Activated naive CD8-positive, alpha-beta T cell treated with anti-CD3 and anti-CD28 coated beads for 36 hours (primary cell): ENCODE measurements at regions not wholly inside any gene's neighbourhood (a gene's known extent, or its start where the extent isn't known, plus 50 kb on each side); places are given as distances from the start of the nearest gene placed in this dataset.
A peak's percentile ranks its signal among the peaks of the same experiment; 100 is the strongest.
"Not testable (repeated sequence)": the region's sequence is repeated elsewhere in the genome, so short reads cannot be mapped to it uniquely, and the experiment has no call there.

Experiments used
- DNase-seq: peaks from one replicate; pipeline ENCODE4 v3.0.0; 2021
- H3K27ac Mint-ChIP-seq: one replicate; pipeline ENCODE4 v1.8.0; 2022; ENCODE audit warnings: mild to moderate bottlenecking, moderate library complexity, mixed read lengths
- H3K27me3 Mint-ChIP-seq: one replicate; pipeline ENCODE4 v1.8.0; 2022; ENCODE audit warnings: mild to moderate bottlenecking, mixed read lengths
- H3K36me3 Mint-ChIP-seq: one replicate; pipeline ENCODE4 v1.8.0; 2021; ENCODE audit warnings: mild to moderate bottlenecking, mixed read lengths
- H3K4me1 Mint-ChIP-seq: one replicate; pipeline ENCODE4 v1.8.0; 2021; ENCODE audit warnings: mixed read lengths
- H3K4me3 Mint-ChIP-seq: one replicate; pipeline ENCODE4 v1.8.0; 2022; ENCODE audit warnings: mild to moderate bottlenecking, moderate library complexity, mixed read lengths
- H3K9me3 Mint-ChIP-seq: one replicate; pipeline ENCODE4 v1.8.0; 2022; ENCODE audit warnings: mixed read lengths

DNA sequence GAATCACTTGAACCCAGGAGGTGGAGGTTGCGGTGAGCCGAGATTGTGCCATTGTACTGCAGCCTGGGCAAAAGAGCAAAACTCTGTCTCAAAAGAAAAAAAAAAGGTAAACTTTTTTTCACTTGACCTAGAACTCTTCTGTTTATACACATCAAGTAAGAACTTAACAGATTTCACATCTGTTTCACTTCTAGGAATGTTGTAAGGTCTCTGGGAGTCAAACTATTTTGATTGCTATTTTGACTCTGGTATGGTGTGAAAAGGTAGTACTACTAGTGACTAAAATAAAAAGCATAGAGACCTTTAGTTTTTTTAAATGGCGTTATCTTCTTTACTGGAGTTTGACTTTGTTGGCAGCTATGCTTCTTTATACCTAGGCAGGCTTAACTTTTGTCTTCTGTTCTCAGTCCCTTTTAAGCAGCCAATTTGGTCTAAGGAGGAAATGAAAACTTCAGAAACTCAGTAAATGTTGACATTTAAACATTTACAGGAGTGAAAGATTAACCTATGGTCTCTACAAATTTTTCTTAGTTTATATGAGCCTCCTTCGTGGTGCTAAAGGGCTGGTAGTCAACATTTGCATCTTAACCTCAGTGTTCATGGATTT lies 84.7 kb downstream of the METTL2B start:
- not testable (repeated sequence) for DNase-seq, H3K27me3 Mint-ChIP-seq, H3K4me3 Mint-ChIP-seq, H3K9me3 Mint-ChIP-seq, H3K36me3 Mint-ChIP-seq
- peak overlapping the region; percentile 58 for H3K27ac Mint-ChIP-seq
- peaks cover 18% of the 10 kb centered on the region for H3K4me1 Mint-ChIP-seq

DNA sequence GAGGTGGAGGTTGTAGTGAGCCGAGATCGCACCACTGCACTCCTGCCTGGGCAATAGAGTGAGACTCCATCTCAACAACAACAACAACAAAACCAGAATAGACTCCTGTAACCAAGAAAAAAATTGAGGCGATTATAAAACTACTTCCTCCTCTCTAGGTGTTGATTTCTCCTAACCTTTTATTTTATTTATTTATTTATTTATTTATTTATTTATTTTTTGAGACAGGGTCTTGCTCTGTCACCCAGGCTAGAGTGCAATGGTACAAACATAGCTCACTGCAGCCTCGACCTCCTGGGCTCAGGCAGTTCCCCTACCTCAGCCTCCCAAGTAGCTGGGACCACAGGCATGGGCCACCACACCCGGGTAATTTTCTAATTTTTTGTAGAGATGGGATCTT lies 86.2 kb downstream of the METTL2B start:
- not testable (repeated sequence) for H3K27me3 Mint-ChIP-seq, H3K27ac Mint-ChIP-seq, H3K4me3 Mint-ChIP-seq, H3K9me3 Mint-ChIP-seq, DNase-seq, H3K36me3 Mint-ChIP-seq
- peaks cover 18% of the 10 kb centered on the region for H3K4me1 Mint-ChIP-seq

DNA sequence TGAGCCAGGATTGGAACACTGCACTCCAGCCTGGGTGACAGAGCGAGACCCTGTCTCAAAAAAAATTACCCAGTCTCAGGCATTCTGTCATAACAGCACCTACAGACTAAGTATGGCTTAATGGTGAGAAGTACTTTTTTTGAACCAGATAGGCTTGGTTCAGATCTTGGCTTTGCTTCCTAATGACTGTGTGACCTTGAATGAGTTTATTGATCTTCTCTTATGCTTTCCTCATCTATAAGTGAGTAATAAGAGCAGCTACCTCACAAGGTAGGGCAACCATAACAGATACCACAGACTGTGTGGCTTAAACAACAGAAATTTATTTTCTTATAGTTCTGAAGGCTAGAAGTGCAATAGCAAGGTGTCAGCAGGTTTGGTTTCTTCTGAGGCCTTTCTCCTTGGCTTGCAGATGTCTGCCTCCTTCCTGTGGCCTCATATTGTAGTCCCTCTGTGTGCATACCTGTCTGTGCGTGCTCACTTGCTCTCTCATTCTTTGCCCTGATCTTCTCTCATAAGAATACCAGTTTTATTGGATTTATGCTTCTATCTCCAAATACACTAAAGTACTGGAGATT lies 87.7 kb downstream of the METTL2B start:
- not testable (repeated sequence) for H3K27me3 Mint-ChIP-seq, H3K9me3 Mint-ChIP-seq, H3K27ac Mint-ChIP-seq, H3K4me3 Mint-ChIP-seq, DNase-seq
- Mint-ChIP-seq H3K36me3 (peaks cover 14% of the 10 kb centered on the region), H3K4me1 (peaks cover 22% of the 10 kb centered on the region)

DNA sequence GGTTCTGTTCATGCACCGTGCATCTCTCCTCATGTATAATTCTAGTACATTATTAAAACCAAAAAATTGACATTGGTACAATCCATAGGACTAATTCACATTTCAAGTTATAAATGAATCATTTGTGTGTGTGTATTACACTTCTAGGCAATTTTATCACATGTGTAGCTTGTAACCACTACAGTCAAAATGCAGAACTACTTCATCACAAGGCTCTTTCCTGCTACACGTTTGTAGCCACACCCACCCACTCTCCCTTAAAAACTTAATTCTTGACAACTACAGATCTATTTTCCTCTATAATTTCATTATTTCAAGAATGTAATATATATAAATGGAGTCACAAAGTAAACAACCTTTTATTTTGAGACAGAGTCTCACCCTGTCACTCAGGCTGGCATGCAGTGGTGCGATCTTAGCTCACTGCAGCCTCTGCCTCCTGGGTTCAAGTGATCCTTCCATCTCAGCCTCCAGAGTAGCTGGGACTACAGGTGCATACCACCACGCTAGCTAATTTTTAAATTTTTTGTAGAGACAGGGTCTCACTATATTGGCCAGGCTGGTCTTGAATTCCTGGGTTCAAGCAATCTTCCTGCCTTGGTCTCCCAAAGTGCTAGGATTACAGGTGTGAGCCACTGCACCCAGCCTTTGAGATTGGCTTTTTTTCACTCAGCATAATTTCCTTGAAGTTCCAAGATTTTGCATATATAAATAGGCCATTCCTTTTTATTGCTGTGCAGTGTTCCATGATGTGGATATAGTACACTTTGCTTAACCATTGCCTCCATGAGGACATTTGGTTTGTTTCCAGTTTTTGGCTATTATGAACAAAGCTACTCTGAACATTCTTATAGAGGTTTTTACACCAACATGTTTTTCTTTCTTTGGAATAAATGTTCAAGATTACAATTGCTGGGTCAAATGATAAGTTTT lies 88.7 kb downstream of the METTL2B start:
- not testable (repeated sequence) for H3K9me3 Mint-ChIP-seq, H3K4me3 Mint-ChIP-seq, H3K27me3 Mint-ChIP-seq, H3K27ac Mint-ChIP-seq, DNase-seq
- peaks cover 20% of the 10 kb centered on the region for H3K4me1 Mint-ChIP-seq
- peaks cover 16% of the 10 kb centered on the region for H3K36me3 Mint-ChIP-seq

DNA sequence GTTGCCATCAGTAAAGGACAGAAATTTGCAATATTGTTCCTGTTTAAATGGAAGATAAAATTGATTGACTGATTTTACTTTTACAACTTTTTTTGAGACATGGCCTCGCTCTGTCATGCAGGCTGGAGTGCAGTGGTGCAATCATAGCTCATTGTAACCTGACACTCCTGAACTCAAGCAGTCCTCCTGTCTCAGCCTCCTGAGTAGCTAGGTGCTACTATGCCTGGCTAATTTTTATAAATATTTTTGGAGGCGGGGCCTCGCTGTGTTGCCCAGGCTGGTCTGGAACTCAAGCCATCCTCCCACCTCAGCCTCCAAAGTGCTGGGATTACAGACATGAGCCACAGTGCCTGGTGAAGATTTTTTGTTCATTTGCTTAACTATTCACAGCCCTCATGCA lies 96.8 kb upstream of the GARIN1A start:
- H3K27me3 Mint-ChIP-seq, H3K4me1 Mint-ChIP-seq, H3K36me3 Mint-ChIP-seq, H3K9me3 Mint-ChIP-seq, H3K4me3 Mint-ChIP-seq, H3K27ac Mint-ChIP-seq, DNase-seq: not testable (repeated sequence)

DNA sequence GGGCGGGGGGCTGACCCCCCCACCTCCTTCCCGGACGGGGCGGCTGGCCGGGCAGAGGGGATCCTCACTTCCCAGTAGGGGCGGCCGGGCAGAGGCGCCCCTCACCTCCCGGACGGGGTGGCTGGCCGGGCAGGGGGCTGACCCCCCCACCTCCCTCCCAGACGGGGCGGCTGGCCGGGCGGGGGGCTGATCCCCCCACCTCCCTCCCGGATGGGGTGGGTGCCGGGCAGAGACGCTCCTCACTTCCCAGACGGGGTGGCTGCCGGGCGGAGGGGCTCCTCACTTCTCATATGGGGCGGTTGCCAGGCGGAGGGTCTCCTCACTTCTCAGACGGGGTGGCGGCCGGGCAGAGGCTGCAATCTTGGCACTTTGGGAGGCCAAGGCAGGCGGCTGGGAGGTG lies 95.1 kb upstream of the GARIN1A start:
- not testable (repeated sequence) for H3K4me3 Mint-ChIP-seq, DNase-seq, H3K27ac Mint-ChIP-seq, H3K9me3 Mint-ChIP-seq, H3K27me3 Mint-ChIP-seq, H3K4me1 Mint-ChIP-seq, H3K36me3 Mint-ChIP-seq

DNA sequence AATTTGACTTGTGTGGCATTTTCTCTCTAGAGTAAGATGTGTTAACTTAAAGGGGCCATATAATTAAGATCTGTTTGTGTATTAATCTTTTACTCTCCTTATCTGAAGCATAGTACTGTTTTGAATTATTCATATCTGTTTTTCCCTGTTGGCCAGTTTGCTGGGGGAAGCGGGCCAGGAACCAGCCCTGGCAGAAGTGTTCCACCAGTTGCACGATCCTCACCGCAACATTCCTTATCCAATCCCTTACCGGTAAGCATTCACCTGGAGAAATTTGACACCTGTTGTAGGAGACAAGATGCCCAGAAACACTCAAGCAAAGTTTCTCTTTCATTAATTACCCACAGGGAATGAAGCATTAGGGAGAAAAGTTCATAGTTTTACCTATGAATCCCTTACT lies 92.2 kb upstream of the GARIN1A start:
- not testable (repeated sequence) for H3K36me3 Mint-ChIP-seq

DNA sequence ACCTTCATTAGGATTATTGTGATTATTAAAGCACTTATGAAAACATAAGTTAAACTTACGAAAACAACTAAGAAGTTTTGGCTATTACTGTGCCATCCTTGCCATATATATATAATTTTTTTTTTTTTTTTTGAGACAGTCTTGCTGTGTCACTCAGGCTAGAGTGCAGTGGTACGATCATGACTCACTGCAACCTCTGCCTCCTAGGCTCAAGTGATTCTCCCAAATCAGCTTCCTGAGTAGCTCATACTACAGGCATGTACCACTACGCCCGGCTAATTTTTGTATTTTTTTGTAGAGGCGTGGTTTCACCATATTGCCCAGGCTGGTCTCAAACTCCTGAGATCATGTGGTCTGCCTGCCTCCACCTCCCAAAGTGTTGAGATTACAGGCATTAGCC lies 91.0 kb upstream of the GARIN1A start:
- H3K27me3 Mint-ChIP-seq, H3K9me3 Mint-ChIP-seq, DNase-seq, H3K36me3 Mint-ChIP-seq, H3K4me3 Mint-ChIP-seq, H3K4me1 Mint-ChIP-seq, H3K27ac Mint-ChIP-seq: not testable (repeated sequence)

More for the DNA sequence above, 92.2 kb upstream of the GARIN1A start:
- H3K27ac Mint-ChIP-seq, DNase-seq, H3K9me3 Mint-ChIP-seq, H3K4me3 Mint-ChIP-seq, H3K4me1 Mint-ChIP-seq, H3K27me3 Mint-ChIP-seq: not testable (repeated sequence)

DNA sequence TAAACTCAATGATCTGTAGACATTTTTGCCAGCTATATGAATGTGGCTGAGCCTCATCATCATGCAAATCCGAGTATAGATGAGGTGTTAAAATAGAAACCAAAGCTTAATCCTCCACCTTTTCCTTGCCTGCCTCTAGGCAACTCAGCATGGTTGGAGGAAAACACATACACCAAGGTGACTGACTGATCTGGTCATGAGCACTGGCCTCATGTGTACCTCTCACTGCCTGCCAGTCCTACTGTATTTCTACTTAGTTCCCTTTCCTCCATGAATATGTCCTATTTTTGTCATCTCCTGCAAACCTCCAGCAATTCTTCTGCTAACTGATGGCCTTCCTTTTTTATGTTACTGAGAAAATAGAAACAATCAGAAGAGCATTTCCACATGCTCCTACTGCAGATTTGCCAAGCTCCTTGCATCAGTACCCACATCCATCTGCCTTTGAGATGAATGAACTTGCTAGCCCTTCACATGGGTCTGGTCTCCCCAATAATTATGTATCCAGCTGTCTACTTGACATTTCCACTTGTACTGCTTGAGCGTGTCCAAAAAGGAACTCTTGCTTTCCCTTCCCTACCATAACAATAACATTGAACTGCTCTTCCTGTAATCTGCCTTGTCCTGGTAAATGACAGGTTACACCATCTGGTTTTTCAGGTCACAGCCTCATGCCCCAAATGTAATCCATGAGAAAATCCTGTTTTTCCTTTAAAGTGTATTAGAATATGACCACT lies 90.1 kb upstream of the GARIN1A start:
- not testable (repeated sequence) for H3K9me3 Mint-ChIP-seq, DNase-seq, H3K4me3 Mint-ChIP-seq, H3K36me3 Mint-ChIP-seq, H3K27ac Mint-ChIP-seq, H3K27me3 Mint-ChIP-seq, H3K4me1 Mint-ChIP-seq

DNA sequence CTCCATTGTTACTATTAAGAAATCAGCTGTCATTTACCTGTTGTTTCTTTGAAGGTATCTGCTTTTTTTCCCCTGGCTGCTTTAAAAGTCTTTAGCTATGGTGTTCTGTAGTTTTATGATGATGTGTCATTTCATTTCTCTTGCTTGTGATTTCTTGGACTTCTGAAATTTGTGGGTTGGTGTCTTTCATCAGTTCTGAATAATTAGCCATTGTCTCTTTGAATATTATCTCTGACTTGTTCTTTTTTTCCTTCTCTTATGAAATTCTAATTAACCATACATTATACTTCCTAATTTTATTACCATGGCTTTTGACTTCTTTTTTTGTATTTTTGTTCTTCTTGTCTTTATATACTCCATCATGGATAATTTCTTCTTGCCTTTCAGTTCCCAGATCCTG lies 85.4 kb upstream of the GARIN1A start:
- not testable (repeated sequence) for H3K27me3 Mint-ChIP-seq, H3K27ac Mint-ChIP-seq, H3K4me3 Mint-ChIP-seq, H3K9me3 Mint-ChIP-seq, H3K4me1 Mint-ChIP-seq, DNase-seq, H3K36me3 Mint-ChIP-seq

DNA sequence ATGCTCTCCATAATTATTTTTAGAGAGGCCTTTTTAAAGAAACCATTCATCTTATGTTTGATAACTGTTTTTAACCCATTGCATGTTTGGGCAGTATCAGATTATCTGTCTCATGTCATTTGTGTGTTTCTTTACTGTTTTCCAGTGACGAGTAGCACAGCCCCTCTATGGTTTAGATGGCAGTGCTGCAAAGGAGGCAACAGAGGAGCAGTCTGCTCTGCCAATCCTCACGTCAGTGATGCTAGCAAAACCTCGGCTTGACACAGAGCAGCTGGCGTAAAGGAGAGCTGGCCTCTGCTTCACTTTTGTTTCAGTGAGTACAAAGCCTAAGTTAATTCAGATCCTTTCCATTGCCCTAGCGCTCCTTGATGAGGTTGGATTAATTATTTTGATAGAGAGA lies 80.4 kb upstream of the GARIN1A start:
- peaks cover 6% of the 10 kb centered on the region for H3K4me1 Mint-ChIP-seq
- H3K27me3 Mint-ChIP-seq = no peaks in the 10 kb centered on the region
- H3K27ac Mint-ChIP-seq = no peak overlapping the region
- no peak overlapping the region for H3K4me3 Mint-ChIP-seq
- DNase-seq = no peak
- H3K9me3 Mint-ChIP-seq = no peaks in the 10 kb centered on the region
- H3K36me3 Mint-ChIP-seq = peaks cover 2% of the 10 kb centered on the region

DNA sequence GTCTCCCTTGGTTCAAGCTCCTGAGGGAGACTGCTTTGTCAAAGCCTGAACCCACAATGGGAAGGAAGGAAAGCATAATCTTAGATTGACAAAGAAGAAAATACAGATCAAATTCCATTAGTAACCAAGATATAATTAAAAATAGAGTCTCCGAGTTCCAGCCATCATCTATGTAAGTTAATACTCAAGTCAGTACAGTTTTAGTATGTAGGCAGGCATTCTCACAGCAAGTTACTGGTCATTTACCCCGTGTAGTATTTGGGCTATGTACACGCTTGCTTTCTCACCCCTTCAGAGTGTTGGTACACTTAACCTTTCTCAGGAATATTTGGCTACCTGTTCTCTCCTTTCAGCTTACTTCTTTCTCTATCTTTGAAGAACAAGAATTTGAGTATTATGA lies 79.9 kb upstream of the GARIN1A start:
- not testable (repeated sequence) for H3K9me3 Mint-ChIP-seq, H3K27ac Mint-ChIP-seq, H3K36me3 Mint-ChIP-seq, DNase-seq, H3K4me1 Mint-ChIP-seq, H3K27me3 Mint-ChIP-seq, H3K4me3 Mint-ChIP-seq

DNA sequence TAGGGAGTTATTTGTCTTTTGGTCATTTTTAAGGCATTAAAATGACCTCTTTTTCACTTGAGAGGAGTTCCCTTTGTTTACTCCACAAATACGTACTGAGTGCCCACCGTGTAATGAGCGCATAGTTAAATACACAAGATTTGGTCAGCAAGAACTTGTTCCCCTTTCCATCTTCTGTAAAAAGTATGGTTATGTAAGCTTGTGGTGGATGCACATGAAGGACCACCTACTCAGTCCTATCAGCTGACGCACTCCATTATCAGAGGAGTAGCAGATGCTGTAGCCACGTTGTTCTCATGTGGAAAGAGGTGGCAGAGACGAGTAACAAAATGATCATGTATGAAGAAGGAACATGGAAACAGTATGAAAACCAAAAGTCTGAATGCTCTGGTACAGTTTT lies 78.0 kb upstream of the GARIN1A start:
- DNase-seq, H3K27ac Mint-ChIP-seq, H3K36me3 Mint-ChIP-seq, H3K4me3 Mint-ChIP-seq, H3K9me3 Mint-ChIP-seq, H3K4me1 Mint-ChIP-seq, H3K27me3 Mint-ChIP-seq: not testable (repeated sequence)

DNA sequence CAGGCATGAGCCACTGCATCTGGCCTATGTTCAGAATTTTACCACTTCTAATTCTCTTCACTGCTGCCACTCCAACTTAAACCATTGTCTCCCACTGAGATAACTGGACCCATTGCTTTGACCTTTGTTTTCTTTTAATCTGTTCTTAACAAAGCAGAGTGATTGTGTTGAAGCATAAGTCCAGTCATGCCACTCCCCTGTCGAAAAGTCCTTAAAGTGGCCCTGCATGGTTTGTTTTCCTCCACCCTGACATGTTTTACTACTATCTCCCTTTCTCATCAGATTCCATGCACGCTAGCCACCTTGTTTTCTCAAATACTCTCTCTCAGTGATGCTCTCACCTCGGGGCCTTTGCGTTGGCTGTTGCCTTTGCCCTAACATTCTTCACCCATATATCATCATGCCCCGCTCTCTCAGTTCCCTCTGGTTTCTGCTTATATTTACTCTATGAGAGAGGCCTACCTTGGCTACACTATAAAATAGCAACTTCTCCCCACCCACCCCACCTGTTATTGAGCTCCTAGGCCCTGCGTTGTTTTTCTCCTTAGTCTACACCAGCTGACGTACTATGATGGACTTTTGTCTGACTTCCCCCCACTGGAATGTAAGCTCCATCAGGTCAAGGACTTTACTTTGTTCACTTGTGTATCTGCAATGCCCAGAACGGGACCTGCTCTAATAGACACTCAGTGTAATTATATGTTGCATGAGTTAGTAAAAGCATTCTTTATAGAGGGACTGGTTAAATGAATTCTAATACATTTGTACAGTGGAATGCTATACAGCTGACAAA lies 75.6 kb upstream of the GARIN1A start:
- not testable (repeated sequence) for DNase-seq, H3K4me3 Mint-ChIP-seq, H3K27ac Mint-ChIP-seq, H3K27me3 Mint-ChIP-seq, H3K9me3 Mint-ChIP-seq
- peaks cover 11% of the 10 kb centered on the region for H3K36me3 Mint-ChIP-seq
- H3K4me1 Mint-ChIP-seq = peaks cover 13% of the 10 kb centered on the region

DNA sequence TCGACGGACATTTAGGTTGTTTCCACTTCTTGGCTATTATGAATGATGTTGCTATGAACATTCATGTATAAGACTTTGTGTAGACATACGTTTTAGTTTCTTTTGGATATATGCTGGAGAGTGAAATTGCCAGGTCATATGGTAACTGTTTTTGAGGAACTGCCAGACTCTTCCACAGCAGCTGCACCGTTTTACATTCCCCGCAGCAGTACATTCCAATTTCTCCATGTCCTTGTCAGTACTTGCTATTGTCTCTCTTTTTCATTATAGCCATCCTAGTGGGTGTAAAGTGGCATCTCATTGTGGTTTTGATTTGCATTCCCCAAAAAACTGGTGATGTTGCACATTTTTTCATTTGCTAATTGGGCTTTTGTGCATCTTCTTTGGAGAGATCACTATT lies 73.1 kb upstream of the GARIN1A start:
- DNase-seq = not testable (repeated sequence)
- peaks cover 13% of the 10 kb centered on the region for H3K4me1 Mint-ChIP-seq

More for the DNA sequence above, 73.1 kb upstream of the GARIN1A start:
- H3K27me3 Mint-ChIP-seq, H3K27ac Mint-ChIP-seq, H3K9me3 Mint-ChIP-seq, H3K4me3 Mint-ChIP-seq: not testable (repeated sequence)
- peaks cover 11% of the 10 kb centered on the region for H3K36me3 Mint-ChIP-seq
